CD4-positive, alpha-beta T cell treated with Interleukin-6 for 4 hours (primary cell): ENCODE measurements at regions not wholly inside any gene's neighbourhood (a gene's known extent, or its start where the extent isn't known, plus 50 kb on each side); places are given as distances from the start of the nearest gene placed in this dataset.
"Not testable (repeated sequence)": the region's sequence is repeated elsewhere in the genome, so short reads cannot be mapped to it uniquely, and the experiment has no call there.

Source experiments
- DNase-seq: peaks from one replicate; pipeline ENCODE4 v3.0.0-alpha.2; 2020; ENCODE audit warnings: mixed read lengths

GRCh38 chr5:138647261-138647788 is 72.1 kb upstream of the HSPA9 start:
- DNase-seq = no peak

GRCh38 chr5:138646671-138647070 is 71.5 kb upstream of the HSPA9 start:
- no peak for DNase-seq

GRCh38 chr5:138645778-138646575 is 70.8 kb upstream of the HSPA9 start:
- no peak for DNase-seq

- DNase-seq = no peak
Observed at GRCh38 chr5:138643040-138643791, 68.0 kb upstream of the HSPA9 start.

- DNase-seq = peak; percentile 68
Observed at GRCh38 chr5:138641547-138642298, 66.5 kb upstream of the HSPA9 start.

- no peak for DNase-seq
Observed at GRCh38 chr5:138640646-138641254, 65.5 kb upstream of the HSPA9 start.

GRCh38 chr5:138640138-138640537 is 64.9 kb upstream of the HSPA9 start:
- DNase-seq = no peak

GRCh38 chr5:138639326-138639725 is 64.1 kb upstream of the HSPA9 start:
- no peak for DNase-seq

- no peak for DNase-seq
Observed at GRCh38 chr5:138637256-138637655, 62.1 kb upstream of the HSPA9 start.

- no peak for DNase-seq
Observed at GRCh38 chr5:138636398-138636944, 61.3 kb upstream of the HSPA9 start.

- no peak for DNase-seq
Observed at GRCh38 chr5:138635708-138636107, 60.5 kb upstream of the HSPA9 start.

- no peak for DNase-seq
Observed at GRCh38 chr5:138635265-138635664, 60.1 kb upstream of the HSPA9 start.

GRCh38 chr5:138634804-138635203 is 59.6 kb upstream of the HSPA9 start:
- DNase-seq = not testable (repeated sequence)

- DNase-seq = no peak
Observed at GRCh38 chr5:138632900-138633489, 57.8 kb upstream of the HSPA9 start.

GRCh38 chr5:138631096-138631928 is 56.1 kb upstream of the HSPA9 start:
- DNase-seq = no peak

GRCh38 chr5:138629392-138629791 is 54.2 kb upstream of the HSPA9 start:
- DNase-seq = no peak

- no peak for DNase-seq
Observed at GRCh38 chr5:138626333-138626944, 51.2 kb upstream of the HSPA9 start.

- DNase-seq = no peak
Observed at GRCh38 chr5:138625134-138625533, 49.9 kb upstream of the HSPA9 start.
